ENCODE measurements at regions not wholly inside any gene's neighbourhood (a gene's known extent, or its start where the extent isn't known, plus 50 kb on each side); places are given as distances from the start of the nearest gene placed in this dataset.

DNA sequence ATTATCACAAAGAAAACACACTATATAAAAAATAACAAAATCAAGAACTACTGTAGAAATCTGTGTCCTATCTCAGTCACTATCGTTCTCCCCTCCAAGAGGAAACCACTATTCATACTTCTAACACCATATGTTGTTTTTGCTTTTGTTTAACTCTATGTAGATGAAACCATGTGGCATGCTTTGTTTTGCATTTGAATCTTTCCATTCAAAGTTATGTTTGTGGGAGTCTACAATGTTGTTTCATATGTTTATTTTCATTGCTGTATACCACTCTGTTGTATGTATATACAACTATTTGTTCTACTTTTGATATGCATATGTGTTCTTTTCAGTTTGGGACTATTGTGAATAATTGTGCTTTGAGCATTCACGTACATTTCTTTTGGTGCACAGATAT is 116.1 kb downstream of the PABPC4L start:
- Histone ChIP-seq H3K23ac (ENCODE audit: low read depth, low read length) (no peak overlapping the region), H3K4me3 (ENCODE audit: insufficient read depth, low read depth, low read length) (no peak overlapping the region), H4K5ac (ENCODE audit: low read depth, low read length) (no peak overlapping the region), H2BK20ac (ENCODE audit: low read depth, low read length) (no peak overlapping the region), H4K91ac (ENCODE audit: insufficient read depth, low read depth, low read length) (no peak overlapping the region), H2BK15ac (ENCODE audit: low read depth, low read length) (no peak overlapping the region), H2AFZ (replicated peaks; ENCODE audit: low read length, poor library complexity) (no peak overlapping the region), H3K79me1 (ENCODE audit: low read depth in 1 of 2, low read length in 2 of 2) (no peaks in the 10 kb centered on the region), H3K36me3 (ENCODE audit: control insufficient read depth, insufficient read depth, low read length) (no peaks in the 10 kb centered on the region), H4K20me1 (ENCODE audit: insufficient read depth, low read length) (no peaks in the 10 kb centered on the region), H2BK5ac (ENCODE audit: low read depth, low read length, poor library complexity, severe bottlenecking) (no peak overlapping the region), H3K14ac (replicated peaks; ENCODE audit: low read depth, low read length) (no peak overlapping the region), H2BK120ac (ENCODE audit: low read depth, low read length) (no peak overlapping the region), H3K9me1 (ENCODE audit: insufficient read depth, low read length) (no peaks in the 10 kb centered on the region), H3K4me2 (ENCODE audit: low read depth, low read length) (no peak overlapping the region), H3K18ac (ENCODE audit: low read depth, low read length) (no peak overlapping the region), H3K4me1 (ENCODE audit: control insufficient read depth, insufficient read depth, low read length) (no peaks in the 10 kb centered on the region), H2AK9ac (replicated peaks; ENCODE audit: low read depth, low read length, poor library complexity) (no peak overlapping the region), H2AK5ac (ENCODE audit: low read depth, low read length) (no peak overlapping the region), H3K9me3 (ENCODE audit: control insufficient read depth, insufficient read depth, low read length) (no peaks in the 10 kb centered on the region), H3K27me3 (ENCODE audit: control insufficient read depth, insufficient read depth, low read length) (no peaks in the 10 kb centered on the region), H4K8ac (ENCODE audit: low read depth in 2 of 2, low read length in 2 of 2) (no peak overlapping the region), H3K27ac (ENCODE audit: insufficient read depth, low read length) (no peak overlapping the region), H3K4ac (ENCODE audit: low read depth, low read length) (no peak overlapping the region), H3K56ac (ENCODE audit: extremely low read depth, insufficient read depth, low read length) (no peak overlapping the region), H3K9ac (ENCODE audit: low read depth, low read length) (no peak overlapping the region)
- BruUV-seq (replicated peaks) = no TSS peak
- ATAC-seq (ENCODE audit: low read depth) = no peak
- TF ChIP-seq CEBPB (IDR thresholded peaks at IDR 0.05; ENCODE audit: low read depth, low read length) (no peak), MAFK (IDR thresholded peaks at IDR 0.05; ENCODE audit: low read depth, low read length) (no peak), FOS (IDR thresholded peaks at IDR 0.05; ENCODE audit: low read depth, low read length) (no peak), NFE2L2 (IDR thresholded peaks at IDR 0.05; ENCODE audit: low read depth, low read length) (no peak), RCOR1 (IDR thresholded peaks at IDR 0.05; ENCODE audit: insufficient replicate concordance, low read length) (no peak), BHLHE40 (IDR thresholded peaks at IDR 0.05; ENCODE audit: low read depth, low read length) (no peak), RFX5 (IDR thresholded peaks at IDR 0.05; ENCODE audit: low read depth, low read length) (no peak), MAZ (IDR thresholded peaks at IDR 0.05; ENCODE audit: borderline replicate concordance, low read depth, low read length) (no peak), POLR2A (IDR thresholded peaks at IDR 0.05; ENCODE audit: low read depth, low read length) (no peak), CHD1 (IDR thresholded peaks at IDR 0.05; ENCODE audit: low read depth, low read length) (no peak), SMC3 (IDR thresholded peaks at IDR 0.05; ENCODE audit: low read depth, low read length) (no peak), RAD21 (IDR thresholded peaks at IDR 0.05; ENCODE audit: low read length) (no peak), MXI1 (IDR thresholded peaks at IDR 0.05; ENCODE audit: borderline replicate concordance, low read depth, low read length) (no peak)
- TF ChIP-seq, protein P1, sequence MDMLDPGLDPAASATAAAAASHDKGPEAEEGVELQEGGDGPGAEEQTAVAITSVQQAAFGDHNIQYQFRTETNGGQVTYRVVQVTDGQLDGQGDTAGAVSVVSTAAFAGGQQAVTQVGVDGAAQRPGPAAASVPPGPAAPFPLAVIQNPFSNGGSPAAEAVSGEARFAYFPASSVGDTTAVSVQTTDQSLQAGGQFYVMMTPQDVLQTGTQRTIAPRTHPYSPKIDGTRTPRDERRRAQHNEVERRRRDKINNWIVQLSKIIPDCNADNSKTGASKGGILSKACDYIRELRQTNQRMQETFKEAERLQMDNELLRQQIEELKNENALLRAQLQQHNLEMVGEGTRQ (IDR thresholded peaks at IDR 0.05; ENCODE audit: low read depth, low read length) = no peak
- TF ChIP-seq, protein P2, sequence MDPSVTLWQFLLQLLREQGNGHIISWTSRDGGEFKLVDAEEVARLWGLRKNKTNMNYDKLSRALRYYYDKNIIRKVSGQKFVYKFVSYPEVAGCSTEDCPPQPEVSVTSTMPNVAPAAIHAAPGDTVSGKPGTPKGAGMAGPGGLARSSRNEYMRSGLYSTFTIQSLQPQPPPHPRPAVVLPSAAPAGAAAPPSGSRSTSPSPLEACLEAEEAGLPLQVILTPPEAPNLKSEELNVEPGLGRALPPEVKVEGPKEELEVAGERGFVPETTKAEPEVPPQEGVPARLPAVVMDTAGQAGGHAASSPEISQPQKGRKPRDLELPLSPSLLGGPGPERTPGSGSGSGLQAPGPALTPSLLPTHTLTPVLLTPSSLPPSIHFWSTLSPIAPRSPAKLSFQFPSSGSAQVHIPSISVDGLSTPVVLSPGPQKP (IDR thresholded peaks at IDR 0.05; ENCODE audit: borderline replicate concordance, low read depth, low read length) = no peak
- TF ChIP-seq, protein P3, sequence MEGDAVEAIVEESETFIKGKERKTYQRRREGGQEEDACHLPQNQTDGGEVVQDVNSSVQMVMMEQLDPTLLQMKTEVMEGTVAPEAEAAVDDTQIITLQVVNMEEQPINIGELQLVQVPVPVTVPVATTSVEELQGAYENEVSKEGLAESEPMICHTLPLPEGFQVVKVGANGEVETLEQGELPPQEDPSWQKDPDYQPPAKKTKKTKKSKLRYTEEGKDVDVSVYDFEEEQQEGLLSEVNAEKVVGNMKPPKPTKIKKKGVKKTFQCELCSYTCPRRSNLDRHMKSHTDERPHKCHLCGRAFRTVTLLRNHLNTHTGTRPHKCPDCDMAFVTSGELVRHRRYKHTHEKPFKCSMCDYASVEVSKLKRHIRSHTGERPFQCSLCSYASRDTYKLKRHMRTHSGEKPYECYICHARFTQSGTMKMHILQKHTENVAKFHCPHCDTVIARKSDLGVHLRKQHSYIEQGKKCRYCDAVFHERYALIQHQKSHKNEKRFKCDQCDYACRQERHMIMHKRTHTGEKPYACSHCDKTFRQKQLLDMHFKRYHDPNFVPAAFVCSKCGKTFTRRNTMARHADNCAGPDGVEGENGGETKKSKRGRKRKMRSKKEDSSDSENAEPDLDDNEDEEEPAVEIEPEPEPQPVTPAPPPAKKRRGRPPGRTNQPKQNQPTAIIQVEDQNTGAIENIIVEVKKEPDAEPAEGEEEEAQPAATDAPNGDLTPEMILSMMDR (conservative IDR thresholded peaks at IDR 0.05; ENCODE audit: low read depth, low read length) = no peak
- intact Hi-C loops (cut with micrococcal nuclease) (no loop called here), in situ Hi-C loops (cut with MboI; ENCODE audit: low sequenced_read_pairs) (no loop called here), dilution Hi-C loops (cut with HindIII; ENCODE audit: low sequenced_read_pairs, unreplicated experiment) (no loop called here)
- POLR2A ChIA-PET (ENCODE audit: unreplicated experiment) = no interaction called here
- no peak for DNase-seq
- no CpG with 5 or more reads among the region's 2 CpGs for WGBS, 2 experiments (ENCODE audit: extremely low coverage in 2 of 2, insufficient read length in 1 of 2)
- CTCF ChIA-PET = no interaction called here

Measured in IMR-90 (cell line).